ENCODE measurements at regions not wholly inside any gene's neighbourhood (a gene's known extent, or its start where the extent isn't known, plus 50 kb on each side); places are given as distances from the start of the nearest gene placed in this dataset.

- TF ChIP-seq CTCF (IDR thresholded peaks at IDR 0.05): no peak
- TF ChIP-seq POLR2A (IDR thresholded peaks at IDR 0.05; ENCODE audit: low read depth): no peak
- TF ChIP-seq POLR2AphosphoS5 (IDR thresholded peaks at IDR 0.05): no peak
These were observed 150.1 kb upstream of the CCDC54 start for GRCh38 chr3:107227091-107227490.

Measured in esophagus muscularis mucosa (tissue), 3 donors.